H1 (cell line): ENCODE measurements at regions not wholly inside any gene's neighbourhood (a gene's known extent, or its start where the extent isn't known, plus 50 kb on each side); places are given as distances from the start of the nearest gene placed in this dataset.

Experiments used
- CHD7 ChIP-seq: fragments of 300-600 bp; sonication (generic); IDR thresholded peaks from 2 replicates; pipeline ENCODE4 v1.7.1; 2012; ENCODE audit warnings: low read length, moderate library complexity, mild to moderate bottlenecking, inconsistent platforms; ENCODE audit not compliant: insufficient replicate concordance
- CTCF ChIP-seq, 3 experiments: IDR thresholded peaks; 1 replicate in 2 of 3; 2 replicates in 1 of 3; pipeline versions ENCODE4 v1.5.1 to v1.6.1; 2011; ENCODE audit warnings: low read length in 3 of 3, mild to moderate bottlenecking in 3 of 3, inconsistent platforms in 2 of 3, low read depth in 1 of 3, moderate library complexity in 1 of 3; ENCODE audit not compliant: insufficient read depth in 1 of 3; ENCODE audit errors: control extremely low read depth in 1 of 3
- EZH2 ChIP-seq: fragments of 200-600 bp; sonication (generic); IDR thresholded peaks from 2 replicates; pipeline ENCODE4 v1.7.1; 2012; ENCODE audit warnings: low read depth, mild to moderate bottlenecking, moderate library complexity, low read length, inconsistent platforms; ENCODE audit not compliant: severe bottlenecking
- TEAD4 ChIP-seq: IDR thresholded peaks from 2 replicates; pipeline ENCODE4 v1.6.1; 2012; ENCODE audit warnings: low read depth, low read length, inconsistent platforms, mixed read lengths

- no peak for TF ChIP-seq CHD7
- TF ChIP-seq TEAD4 = no peak
- no peak for TF ChIP-seq EZH2
- peak in 1 of 3 experiments; percentile 11; a peak in 1 of 4 replicates for TF ChIP-seq CTCF (IDR thresholded peaks at IDR 0.05; ENCODE audit: control extremely low read depth in 1 of 3, insufficient read depth in 1 of 3, low read depth in 1 of 3, low read length in 3 of 3)
- TF ChIP-seq, all 59 proteins: peak for 2
Observed at GRCh38 chr12:89278169-89278568, 74.1 kb downstream of the DUSP6 start (continued).
